SK-N-SH (cell line): ENCODE measurements at regions not wholly inside any gene's neighbourhood (a gene's known extent, or its start where the extent isn't known, plus 50 kb on each side); places are given as distances from the start of the nearest gene placed in this dataset.

Experiments used
- EP300 ChIP-seq, 2 experiments: IDR thresholded peaks; 2 replicates each; pipeline versions ENCODE4 v1.4.0 to v1.6.1; 2012; ENCODE audit warnings: borderline replicate concordance in 1 of 2, low read depth in 1 of 2, low read length in 1 of 2
- JUND ChIP-seq: IDR thresholded peaks from 2 replicates; pipeline ENCODE4 v1.4.0; 2012
- MEF2A ChIP-seq: IDR thresholded peaks from 2 replicates; pipeline ENCODE4 v1.4.0; 2012; ENCODE audit warnings: low read depth, borderline replicate concordance
- MXI1 ChIP-seq: IDR thresholded peaks from 2 replicates; pipeline ENCODE4 v1.6.1; 2012; ENCODE audit warnings: mild to moderate bottlenecking, low read depth, low read length, improper control_type of control experiment
- NFIC ChIP-seq: IDR thresholded peaks from 2 replicates; pipeline ENCODE4 v1.4.0; 2012; ENCODE audit warnings: borderline replicate concordance
- NRF1 ChIP-seq: IDR thresholded peaks from 2 replicates; pipeline ENCODE4 v1.6.1; 2012; ENCODE audit warnings: low read depth, mild to moderate bottlenecking, low read length
- POLR2AphosphoS5 ChIP-seq: IDR thresholded peaks from 2 replicates; pipeline ENCODE4 v1.6.1; 2012; ENCODE audit warnings: low read depth, low read length
- RAD21 ChIP-seq: IDR thresholded peaks from 2 replicates; pipeline ENCODE4 v1.6.1; 2012; ENCODE audit warnings: mild to moderate bottlenecking, low read length
- TCF12 ChIP-seq: IDR thresholded peaks from 2 replicates; pipeline ENCODE4 v1.4.0; 2012
- YY1 ChIP-seq: IDR thresholded peaks from 2 replicates; pipeline ENCODE4 v1.4.0; 2012; ENCODE audit warnings: low read depth, mild to moderate bottlenecking
- TF ChIP-seq, protein P1 (sequence below): fragments of 200-600 bp; sonication (generic); IDR thresholded peaks from 2 replicates; pipeline ENCODE4 v1.6.1; 2017; ENCODE audit warnings: antibody characterized with exemption, mild to moderate bottlenecking, moderate library complexity
- TF ChIP-seq, protein P2 (sequence below): IDR thresholded peaks from 2 replicates; pipeline ENCODE4 v1.4.0; 2012; ENCODE audit warnings: low read depth, borderline replicate concordance
- TF ChIP-seq, protein P3 (sequence below): IDR thresholded peaks from 2 replicates; pipeline ENCODE4 v1.4.0; 2012; ENCODE audit warnings: low read depth, borderline replicate concordance
- TF ChIP-seq, protein P4 (sequence below): IDR thresholded peaks from 2 replicates; pipeline ENCODE4 v1.6.1; 2012; ENCODE audit warnings: mild to moderate bottlenecking, low read depth, low read length, moderate library complexity

DNA sequence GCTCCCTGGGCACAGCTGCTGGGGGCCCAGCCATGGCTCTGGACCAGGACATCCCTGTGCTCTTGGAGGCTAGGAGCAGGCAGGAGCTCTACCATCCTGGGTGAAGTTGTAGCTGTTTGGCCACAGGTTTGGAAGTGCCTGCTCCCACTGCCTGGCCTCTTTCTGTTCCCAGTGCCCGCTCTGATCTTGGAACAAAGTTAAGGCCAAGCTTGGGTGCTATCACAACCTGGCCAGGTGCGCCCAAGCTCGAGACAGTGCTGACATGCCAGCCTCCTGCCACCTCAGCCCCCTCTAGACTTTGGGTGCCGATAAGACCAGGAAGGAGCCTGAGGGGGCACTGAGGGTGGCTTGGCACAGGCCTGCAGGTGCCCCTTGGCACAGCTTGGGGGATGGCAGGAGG lies 686.1 kb upstream of the AADAT start:
- TF ChIP-seq, protein P1, sequence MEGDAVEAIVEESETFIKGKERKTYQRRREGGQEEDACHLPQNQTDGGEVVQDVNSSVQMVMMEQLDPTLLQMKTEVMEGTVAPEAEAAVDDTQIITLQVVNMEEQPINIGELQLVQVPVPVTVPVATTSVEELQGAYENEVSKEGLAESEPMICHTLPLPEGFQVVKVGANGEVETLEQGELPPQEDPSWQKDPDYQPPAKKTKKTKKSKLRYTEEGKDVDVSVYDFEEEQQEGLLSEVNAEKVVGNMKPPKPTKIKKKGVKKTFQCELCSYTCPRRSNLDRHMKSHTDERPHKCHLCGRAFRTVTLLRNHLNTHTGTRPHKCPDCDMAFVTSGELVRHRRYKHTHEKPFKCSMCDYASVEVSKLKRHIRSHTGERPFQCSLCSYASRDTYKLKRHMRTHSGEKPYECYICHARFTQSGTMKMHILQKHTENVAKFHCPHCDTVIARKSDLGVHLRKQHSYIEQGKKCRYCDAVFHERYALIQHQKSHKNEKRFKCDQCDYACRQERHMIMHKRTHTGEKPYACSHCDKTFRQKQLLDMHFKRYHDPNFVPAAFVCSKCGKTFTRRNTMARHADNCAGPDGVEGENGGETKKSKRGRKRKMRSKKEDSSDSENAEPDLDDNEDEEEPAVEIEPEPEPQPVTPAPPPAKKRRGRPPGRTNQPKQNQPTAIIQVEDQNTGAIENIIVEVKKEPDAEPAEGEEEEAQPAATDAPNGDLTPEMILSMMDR = no peak
- TF ChIP-seq POLR2AphosphoS5 (no peak), YY1 (no peak), RAD21 (no peak), EP300 (IDR thresholded peaks at IDR 0.05; ENCODE audit: borderline replicate concordance in 1 of 2, low read depth in 1 of 2, low read length in 1 of 2) (no peak), MXI1 (no peak), JUND (no peak), NRF1 (no peak), NFIC (no peak), TCF12 (no peak), MEF2A (no peak)
- TF ChIP-seq, protein P2, sequence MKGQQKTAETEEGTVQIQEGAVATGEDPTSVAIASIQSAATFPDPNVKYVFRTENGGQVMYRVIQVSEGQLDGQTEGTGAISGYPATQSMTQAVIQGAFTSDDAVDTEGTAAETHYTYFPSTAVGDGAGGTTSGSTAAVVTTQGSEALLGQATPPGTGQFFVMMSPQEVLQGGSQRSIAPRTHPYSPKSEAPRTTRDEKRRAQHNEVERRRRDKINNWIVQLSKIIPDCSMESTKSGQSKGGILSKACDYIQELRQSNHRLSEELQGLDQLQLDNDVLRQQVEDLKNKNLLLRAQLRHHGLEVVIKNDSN = no peak
- TF ChIP-seq, protein P3, sequence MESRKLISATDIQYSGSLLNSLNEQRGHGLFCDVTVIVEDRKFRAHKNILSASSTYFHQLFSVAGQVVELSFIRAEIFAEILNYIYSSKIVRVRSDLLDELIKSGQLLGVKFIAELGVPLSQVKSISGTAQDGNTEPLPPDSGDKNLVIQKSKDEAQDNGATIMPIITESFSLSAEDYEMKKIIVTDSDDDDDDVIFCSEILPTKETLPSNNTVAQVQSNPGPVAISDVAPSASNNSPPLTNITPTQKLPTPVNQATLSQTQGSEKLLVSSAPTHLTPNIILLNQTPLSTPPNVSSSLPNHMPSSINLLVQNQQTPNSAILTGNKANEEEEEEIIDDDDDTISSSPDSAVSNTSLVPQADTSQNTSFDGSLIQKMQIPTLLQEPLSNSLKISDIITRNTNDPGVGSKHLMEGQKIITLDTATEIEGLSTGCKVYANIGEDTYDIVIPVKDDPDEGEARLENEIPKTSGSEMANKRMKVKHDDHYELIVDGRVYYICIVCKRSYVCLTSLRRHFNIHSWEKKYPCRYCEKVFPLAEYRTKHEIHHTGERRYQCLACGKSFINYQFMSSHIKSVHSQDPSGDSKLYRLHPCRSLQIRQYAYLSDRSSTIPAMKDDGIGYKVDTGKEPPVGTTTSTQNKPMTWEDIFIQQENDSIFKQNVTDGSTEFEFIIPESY = no peak
- TF ChIP-seq, protein P4, sequence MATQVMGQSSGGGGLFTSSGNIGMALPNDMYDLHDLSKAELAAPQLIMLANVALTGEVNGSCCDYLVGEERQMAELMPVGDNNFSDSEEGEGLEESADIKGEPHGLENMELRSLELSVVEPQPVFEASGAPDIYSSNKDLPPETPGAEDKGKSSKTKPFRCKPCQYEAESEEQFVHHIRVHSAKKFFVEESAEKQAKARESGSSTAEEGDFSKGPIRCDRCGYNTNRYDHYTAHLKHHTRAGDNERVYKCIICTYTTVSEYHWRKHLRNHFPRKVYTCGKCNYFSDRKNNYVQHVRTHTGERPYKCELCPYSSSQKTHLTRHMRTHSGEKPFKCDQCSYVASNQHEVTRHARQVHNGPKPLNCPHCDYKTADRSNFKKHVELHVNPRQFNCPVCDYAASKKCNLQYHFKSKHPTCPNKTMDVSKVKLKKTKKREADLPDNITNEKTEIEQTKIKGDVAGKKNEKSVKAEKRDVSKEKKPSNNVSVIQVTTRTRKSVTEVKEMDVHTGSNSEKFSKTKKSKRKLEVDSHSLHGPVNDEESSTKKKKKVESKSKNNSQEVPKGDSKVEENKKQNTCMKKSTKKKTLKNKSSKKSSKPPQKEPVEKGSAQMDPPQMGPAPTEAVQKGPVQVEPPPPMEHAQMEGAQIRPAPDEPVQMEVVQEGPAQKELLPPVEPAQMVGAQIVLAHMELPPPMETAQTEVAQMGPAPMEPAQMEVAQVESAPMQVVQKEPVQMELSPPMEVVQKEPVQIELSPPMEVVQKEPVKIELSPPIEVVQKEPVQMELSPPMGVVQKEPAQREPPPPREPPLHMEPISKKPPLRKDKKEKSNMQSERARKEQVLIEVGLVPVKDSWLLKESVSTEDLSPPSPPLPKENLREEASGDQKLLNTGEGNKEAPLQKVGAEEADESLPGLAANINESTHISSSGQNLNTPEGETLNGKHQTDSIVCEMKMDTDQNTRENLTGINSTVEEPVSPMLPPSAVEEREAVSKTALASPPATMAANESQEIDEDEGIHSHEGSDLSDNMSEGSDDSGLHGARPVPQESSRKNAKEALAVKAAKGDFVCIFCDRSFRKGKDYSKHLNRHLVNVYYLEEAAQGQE = no peak
